ENCODE measurements at regions not wholly inside any gene's neighbourhood (a gene's known extent, or its start where the extent isn't known, plus 50 kb on each side); places are given as distances from the start of the nearest gene placed in this dataset.

DNA sequence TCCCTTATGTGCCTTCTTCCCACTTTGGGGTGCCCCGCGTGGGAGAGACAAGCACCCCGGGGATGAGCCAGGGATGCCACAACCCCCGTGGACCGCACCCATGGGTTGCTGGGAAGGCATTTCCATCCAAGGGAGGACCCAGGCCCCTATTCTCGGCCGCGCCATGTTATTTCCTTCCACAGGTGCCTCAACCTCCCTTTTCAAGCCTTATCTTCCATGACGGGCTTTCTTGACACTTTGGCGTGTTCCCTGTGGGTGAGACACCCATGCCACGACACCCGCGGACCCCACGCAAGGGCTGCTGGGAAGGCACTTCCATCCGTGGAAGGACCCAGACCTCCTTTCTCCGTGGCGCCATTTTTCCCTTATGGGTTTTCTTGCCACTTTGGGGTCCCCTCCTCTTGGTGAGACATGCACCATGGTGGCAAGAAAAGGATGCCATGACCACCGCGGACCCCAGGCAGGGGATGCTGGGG lies 269.2 kb downstream of the ALG10 start:
- DNase-seq (ENCODE audit: low spot score) = no peak

DNA sequence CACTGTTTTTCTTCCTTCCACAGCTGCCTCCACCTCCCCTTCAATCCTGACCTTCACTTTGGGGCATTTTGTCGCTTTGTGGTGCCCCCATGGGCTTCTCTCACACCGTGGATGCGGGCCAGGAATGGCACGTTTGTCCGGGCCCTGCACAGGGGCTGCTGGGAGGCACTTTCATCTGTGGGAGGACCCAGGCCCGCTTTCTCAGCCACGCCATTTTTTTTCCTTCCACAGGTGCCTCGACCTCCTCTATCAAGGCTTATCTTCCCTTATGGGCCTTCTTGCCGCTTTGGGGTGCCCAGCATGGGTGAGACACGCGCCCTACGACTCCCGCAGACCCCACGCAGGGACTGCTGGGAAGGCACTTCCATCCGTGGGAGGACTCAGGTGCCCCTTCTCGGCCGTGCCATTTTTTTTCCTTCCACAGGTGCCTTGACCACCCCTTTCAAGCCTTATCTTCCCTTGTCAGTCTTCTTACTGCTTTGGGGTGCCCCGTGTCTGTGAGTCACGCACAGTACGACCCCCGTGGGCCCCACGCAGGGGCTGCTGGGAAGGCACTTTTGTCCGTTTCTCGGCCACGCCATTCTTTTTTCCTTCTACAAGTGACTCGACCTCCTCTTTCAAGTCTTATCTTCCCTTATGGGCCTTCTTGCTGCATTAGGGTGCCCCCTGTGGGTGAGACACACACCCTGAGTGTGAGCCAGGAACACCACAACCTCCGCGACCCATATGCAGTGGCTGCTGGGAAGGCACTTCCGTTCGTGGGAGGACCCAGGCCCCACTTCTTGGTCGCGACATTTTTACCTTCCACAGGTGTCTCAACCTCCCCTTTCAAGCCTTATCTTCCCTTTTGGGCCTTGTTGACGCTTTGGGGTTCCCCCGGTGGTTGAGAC lies 270.7 kb downstream of the ALG10 start:
- DNase-seq (ENCODE audit: low spot score) = no peak

DNA sequence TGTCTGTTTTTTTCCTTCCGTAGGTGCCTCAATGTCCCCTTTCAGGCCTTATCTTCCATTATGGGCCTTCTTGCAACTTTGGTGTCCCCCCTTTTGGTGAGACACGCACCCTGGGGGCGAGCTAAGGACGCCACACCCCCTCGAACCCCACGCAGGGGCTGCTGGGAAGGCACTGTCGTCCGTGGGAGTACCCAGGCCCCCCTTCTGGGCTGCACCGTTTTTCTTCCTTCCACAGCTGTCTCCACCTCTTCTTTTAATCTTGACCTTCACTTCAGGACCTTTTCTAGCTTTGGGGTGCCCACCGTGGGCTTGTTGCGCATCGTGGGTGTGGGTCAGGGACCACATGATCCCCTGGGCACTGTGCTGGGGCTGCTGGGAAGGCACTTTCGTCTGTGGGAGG lies 271.8 kb downstream of the ALG10 start:
- no peak for DNase-seq (ENCODE audit: low spot score)

- no peak for DNase-seq (ENCODE audit: low spot score)
Observed at GRCh38 chr12:34294671-34295365, 272.5 kb downstream of the ALG10 start.

- DNase-seq (ENCODE audit: low spot score) = no peak
Observed at GRCh38 chr12:34295366-34296142, 273.3 kb downstream of the ALG10 start.

DNA sequence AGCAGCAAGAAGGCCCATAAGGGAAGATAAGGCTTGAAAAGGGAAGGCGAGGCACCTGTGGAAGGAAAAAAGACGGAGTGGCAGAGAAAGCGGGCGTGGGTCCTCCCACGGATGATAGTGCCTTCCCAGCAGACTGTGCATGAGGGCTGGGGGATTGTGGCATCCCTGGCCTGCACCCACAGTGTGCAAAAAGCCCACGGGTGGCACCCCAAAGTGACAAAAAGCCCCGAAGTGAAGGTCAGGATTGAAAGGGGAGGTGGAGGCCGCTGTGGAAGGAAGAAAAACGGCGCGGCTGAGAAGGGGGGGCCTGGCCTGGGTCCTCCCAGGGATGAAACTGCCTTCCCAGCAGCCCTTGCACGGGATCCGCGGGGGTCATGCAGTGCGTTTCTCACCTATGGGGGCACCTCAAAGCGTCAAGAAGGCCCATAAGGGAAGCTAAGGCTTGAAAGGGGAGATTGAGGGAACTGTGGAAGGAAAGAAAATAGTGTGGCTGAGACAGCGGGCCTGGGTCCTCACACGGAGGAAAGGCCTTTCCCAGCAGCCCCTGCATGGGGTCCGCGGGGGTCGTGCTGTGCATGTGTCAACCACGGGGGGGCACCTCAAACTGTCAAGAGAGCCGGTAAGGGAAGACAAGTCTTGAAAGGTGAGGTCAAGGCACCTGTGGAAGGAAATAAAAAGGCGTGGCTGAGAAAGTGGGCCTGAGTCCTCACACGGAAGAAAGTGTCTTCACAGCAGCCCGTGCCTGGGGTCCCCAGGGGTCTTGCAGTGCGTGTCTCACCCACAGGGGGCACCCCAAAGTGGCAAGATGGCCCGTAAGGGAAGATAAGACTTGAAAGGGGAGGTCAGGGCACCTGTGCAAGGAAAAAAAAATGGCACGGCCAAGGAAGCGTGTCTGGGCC lies 274.1 kb downstream of the ALG10 start:
- no peak for DNase-seq (ENCODE audit: low spot score)

DNA sequence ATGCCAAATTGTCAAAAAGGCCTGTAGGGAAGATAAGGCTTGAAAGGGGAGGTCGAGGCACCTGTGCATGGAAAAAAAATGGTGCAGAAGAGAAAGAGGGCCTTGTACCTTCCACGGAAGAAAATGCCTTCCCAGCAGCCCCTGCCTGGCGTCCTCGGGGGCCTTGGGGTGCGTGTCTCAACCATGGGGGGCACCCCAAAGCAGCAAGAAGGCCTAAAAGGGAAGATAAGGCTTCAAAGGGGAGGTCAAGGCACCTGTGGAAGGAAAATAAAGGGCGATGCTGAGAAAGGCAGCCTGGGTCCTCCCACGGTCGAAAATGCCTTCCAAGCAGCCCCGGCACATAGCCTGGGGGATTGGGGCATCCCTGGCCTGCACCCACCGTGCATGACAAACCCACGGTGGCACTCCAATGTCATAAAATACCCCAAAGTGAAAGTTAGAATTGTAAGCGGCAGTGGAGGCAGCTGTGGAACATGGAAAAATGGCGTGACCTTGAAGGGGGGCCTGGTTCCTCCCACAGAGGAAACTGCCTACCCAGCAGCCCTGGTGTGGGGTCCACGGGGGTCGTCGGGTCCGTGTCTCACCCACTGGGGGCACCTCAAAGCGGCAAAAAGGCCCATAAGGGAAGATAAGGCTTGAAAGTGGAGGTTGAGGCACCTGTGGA lies 275.0 kb downstream of the ALG10 start:
- DNase-seq (ENCODE audit: low spot score) = no peak

DNA sequence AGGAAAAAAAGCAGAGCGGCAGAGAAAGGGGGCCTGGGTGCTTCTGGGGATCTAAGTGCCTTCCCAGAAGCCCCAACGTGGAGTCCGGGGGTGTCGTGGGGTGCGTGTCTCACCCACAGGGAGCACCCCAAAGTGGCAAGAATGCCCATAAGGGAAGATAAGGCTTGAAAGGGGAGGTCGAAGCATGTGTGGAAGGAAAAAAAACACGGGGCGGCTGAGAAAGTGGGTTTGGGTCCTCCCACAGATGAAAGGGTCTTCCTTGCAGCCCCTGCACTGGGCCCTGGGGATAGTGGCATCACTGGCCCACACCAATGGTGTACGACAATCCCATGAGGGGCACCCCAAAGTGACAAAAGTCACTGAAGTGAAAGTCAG lies 275.5 kb downstream of the ALG10 start:
- DNase-seq (ENCODE audit: low spot score) = no peak

- no peak for DNase-seq (ENCODE audit: low spot score)
Observed at GRCh38 chr12:34298176-34298970, 276.1 kb downstream of the ALG10 start.

GRCh38 chr12:34298971-34299801 lies 276.9 kb downstream of the ALG10 start:
- DNase-seq (ENCODE audit: low spot score) = no peak

- no peak for DNase-seq (ENCODE audit: low spot score)
Observed at GRCh38 chr12:34299802-34300193, 277.5 kb downstream of the ALG10 start.

- no peak for DNase-seq (ENCODE audit: low spot score)
Observed at GRCh38 chr12:34300376-34301250, 278.3 kb downstream of the ALG10 start.

- DNase-seq (ENCODE audit: low spot score) = no peak
Observed at GRCh38 chr12:34301251-34302130, 279.2 kb downstream of the ALG10 start.

DNA sequence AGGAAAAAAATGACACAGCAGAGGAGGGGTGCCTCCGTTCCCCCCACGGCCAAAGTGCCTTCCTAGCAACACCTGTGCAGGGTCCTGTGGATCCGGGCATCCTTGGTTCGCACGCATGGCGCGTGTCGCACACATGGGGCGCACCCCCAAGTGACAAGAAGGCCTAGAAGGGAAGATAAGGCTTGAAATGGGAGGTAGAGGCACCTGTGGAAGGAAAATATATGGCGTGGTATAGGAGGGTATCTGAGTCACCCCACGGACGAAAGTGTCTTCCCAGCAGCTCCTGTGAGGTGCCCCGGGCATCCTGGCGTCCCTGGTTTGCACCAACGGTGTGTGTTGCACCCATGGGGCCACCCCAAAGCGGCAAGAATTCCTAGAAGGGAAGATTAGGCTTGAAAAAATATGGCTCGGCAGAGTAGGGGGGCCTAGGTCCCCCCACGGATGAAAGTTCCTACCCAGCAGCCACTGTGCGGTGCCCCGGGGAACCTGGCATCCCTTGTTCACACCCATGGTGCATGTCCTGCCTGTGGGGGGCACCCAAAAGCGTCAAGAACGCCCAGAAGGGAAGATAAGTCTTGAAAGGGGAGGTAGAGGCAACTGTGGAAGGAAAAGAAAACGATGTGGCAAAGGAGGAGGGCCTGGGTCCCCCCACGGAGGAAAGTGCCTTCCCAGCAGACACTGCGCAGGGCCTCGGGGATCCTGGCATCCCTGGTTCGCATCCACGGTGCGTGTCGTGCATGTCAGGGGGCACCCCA lies 280.0 kb downstream of the ALG10 start:
- no peak for DNase-seq (ENCODE audit: low spot score)

GRCh38 chr12:34303091-34303870 lies 281.0 kb downstream of the ALG10 start:
- no peak for DNase-seq (ENCODE audit: low spot score)

DNA sequence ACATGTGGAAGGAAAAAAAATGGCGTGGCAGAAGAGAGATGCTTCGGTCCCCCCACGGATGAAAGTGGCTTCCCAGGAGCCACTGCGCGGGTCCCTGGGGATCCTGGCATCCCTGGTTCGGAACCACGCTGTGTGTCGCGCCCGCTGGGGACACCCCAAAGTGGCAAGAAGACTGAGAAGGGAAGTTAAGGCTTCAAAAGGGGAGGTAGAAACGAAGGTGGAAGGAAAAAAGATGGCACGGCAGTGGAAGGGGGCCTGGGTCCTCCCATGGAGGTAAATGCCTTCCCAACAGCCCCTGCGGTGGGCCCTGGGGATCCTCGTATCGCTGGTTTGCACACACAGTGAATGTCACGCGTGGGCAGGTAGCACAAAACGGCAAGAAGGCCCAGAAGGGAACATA lies 281.7 kb downstream of the ALG10 start:
- no peak for DNase-seq (ENCODE audit: low spot score)
